EH (cell line): ENCODE measurements at regions not wholly inside any gene's neighbourhood (a gene's known extent, or its start where the extent isn't known, plus 50 kb on each side); places are given as distances from the start of the nearest gene placed in this dataset.

Source experiments
- DNase-seq: peaks from one replicate; pipeline ENCODE4 v3.0.0-alpha.2; 2015; ENCODE audit warnings: low read depth

GRCh38 chr5:118044169-118044568 lies 944.2 kb downstream of the DTWD2 start:
- DNase-seq = no peak

DNA sequence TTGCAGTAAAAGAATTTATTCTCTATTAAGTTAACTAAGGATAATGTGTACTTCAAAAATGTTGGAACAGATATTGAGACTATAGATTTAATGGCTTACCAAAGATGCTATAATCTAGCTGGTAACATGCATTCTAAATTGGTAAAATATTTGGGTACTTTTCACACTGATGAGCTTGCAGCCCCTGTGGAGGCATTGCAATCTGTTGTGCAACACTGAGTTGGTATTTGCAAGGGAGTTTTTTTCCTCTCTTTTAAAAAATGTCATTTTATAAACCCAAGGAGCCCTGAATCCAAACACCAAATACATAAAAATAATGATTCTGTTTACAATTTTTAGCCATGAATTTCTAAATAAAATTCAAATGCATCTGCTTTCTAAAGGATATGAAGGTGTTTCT lies 944.8 kb downstream of the DTWD2 start:
- DNase-seq = no peak

DNA sequence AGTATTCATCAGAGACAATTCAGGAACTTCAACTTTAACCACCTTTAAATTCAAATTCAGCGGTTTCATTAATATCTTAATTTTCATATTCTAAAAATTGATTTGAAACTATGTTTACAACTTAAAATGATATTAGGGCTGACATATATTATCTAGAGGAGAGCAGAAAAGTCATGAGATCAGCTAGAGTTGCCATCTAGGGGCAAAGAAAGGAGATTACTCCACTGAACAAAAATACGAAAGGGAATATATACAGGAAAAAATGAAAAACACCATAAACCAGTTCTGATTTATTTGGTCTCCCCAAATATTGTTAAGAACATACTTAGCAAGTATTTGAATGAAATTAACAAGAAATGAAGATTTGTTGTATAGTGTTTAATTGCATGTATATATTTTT lies 946.3 kb downstream of the DTWD2 start:
- DNase-seq = peak; percentile 4

DNA sequence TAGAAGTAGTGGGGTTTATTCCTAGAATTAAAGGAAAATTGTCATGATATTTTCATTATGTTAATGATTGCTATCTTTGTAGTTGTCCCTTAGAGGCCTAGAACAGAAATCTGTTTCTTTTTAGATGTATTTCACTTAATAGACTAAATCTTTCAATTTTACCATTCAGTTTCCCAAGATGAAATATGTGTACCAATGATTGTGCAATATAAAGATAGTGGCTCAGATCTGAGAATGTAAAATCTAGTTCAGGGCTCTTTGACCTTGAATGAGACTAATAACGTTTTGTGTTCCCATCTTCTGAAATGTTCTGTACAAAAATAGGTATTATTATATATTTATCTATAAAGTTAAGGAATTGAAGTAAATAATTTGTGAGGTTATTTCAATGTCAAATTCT lies 947.9 kb downstream of the DTWD2 start:
- no peak for DNase-seq

- no peak for DNase-seq
These were observed 954.5 kb downstream of the DTWD2 start for GRCh38 chr5:118033686-118034338.

- DNase-seq = no peak
These were observed 958.5 kb downstream of the DTWD2 start for GRCh38 chr5:118029807-118030206.

GRCh38 chr5:118022062-118022461 lies 966.3 kb downstream of the DTWD2 start:
- no peak for DNase-seq

- no peak for DNase-seq
These were observed 970.8 kb downstream of the DTWD2 start for GRCh38 chr5:118017536-118017935.

DNA sequence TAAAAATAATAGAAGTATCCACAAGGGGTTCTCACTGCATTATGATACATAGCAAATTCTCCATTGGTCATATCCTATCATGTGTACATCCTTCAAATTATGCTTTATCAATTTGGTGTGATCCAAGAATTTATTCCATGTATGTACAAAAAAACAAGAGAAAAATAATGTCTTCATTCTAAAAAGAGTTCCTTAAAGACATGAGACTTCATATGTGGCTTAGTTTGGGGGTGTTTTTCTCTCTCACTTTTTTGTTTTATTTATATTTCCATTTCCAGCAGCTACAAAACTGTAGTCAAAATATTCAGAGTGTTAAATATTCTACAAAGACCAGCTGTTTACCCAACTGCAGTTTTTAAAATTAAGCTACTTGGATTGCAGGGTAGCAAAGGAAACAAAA lies 972.0 kb downstream of the DTWD2 start:
- no peak for DNase-seq

DNA sequence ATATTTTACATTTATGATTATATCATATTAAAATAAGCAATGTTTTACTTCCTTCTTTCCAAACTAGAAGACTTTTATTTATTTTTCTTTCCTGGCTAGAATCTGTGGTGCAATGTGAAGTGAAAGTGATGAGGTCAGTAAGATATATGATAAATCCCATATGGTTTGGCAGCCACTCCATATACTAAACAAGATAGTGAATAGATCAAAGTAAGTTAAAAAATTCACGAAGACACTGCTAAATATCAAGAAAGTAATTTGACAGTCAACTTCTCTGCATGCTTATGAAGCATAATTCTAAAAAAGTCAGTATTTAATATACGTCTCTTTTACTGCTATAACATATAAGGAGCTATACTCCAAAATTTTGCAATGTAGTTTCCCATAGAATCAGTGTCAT lies 972.8 kb downstream of the DTWD2 start:
- DNase-seq = no peak

- no peak for DNase-seq
These were observed 978.5 kb downstream of the DTWD2 start for GRCh38 chr5:118009741-118010297.

DNA sequence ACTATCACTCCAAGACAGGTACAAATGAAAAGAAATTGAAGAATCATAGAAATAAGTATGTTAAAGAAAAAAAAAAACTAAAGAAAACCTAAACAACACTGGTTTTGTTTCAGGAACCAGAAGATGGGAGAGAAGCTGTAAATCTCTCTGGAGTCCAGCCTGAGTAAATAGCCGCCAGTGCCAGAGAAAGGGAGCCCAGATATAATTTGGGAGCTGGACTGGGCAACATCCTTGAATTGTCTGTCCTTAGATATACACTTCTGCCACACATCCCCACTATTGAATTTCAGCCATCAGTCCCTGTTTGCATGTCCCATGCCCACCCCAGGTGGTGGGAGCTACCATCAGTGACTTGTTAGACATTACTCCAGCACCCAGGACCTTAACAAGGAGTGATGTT lies 979.6 kb downstream of the DTWD2 start:
- no peak for DNase-seq

GRCh38 chr5:118007262-118007661 lies 981.1 kb downstream of the DTWD2 start:
- no peak for DNase-seq

DNA sequence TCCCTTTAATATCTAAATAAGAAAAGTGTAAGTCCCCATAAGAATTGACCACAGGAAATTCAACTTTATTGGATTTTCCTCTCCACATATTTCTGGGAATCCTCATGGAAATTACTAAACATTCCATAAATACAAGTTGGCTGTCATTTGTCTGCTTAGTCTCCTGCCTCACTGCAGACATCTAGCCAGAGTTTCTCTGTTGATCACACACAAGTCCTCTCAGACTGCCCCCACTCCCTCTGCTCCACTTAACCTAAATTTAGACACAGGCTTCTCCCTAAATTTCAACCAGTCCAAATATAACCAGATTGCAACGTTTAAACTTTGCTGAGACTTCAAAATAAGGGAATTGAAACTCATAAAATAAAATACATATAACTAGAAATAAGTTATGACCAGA lies 982.1 kb downstream of the DTWD2 start:
- DNase-seq = peak; percentile 58

DNA sequence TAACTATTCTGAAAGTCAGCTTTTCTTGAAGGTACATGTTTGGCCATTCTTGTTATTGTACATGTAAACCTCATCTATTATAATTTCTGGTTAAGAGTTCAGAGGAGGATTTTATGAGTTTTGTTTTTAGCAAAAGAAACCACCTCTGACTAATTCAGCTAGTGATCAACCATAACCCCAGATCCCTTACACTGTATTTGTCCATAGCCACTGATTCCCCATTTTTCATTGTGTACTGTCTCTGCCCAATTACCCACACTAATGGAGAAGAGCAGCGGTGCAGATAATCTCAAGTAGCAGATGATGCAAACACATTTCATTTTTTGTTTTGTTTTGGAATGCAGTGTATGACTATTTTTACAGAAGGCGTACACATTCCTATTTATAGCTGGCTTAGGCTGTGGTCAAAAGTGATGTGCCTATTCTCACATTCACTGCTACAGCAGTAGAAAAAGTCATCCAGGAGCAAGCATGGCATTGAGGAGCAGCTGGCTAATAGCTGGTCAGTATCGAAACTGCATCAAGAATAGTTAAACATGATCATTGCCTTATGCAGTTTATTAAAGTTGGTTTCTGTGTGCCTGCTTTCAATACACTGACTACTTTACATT lies 988.3 kb downstream of the DTWD2 start:
- peak; percentile 56 for DNase-seq

DNA sequence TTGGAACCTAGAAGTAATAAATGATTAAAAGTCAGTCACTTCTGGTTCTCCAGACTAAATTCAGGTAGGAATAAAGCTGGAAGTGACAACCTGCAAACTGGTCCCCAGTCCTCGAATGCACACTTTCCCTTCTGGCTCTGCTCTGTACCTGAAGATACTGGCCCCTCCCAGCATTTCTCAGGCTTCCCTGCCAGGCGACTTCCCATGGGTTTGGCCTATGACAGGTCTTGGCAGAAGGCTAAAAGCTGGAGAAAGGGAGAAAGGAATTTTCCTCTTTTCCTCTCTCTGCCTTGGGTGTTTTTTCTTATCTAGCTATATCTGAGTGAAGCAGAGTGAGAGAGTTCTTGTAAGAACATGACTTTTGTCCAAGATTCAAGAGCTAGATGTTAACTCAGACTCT lies 1005.7 kb downstream of the DTWD2 start:
- DNase-seq = peak; percentile 12

DNA sequence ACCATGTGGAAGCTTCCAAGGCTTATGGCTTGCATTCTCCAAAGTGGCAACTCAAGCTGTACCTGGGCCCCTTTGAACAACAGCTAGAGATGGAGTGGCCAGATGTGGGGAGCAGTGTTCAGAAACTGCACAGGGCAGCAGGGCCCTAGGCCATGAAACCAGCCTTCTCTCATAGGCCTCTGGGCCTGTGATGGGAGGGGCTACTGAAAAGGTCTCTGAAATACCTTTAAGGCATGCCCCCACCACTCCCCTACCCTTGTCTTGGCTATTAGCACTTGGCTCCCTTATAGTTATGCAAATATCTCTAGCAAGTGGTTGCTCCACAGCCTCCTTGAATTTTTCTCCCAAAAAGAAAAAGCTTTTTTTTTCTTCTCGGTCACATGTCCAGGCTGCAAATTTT lies 1014.6 kb downstream of the DTWD2 start:
- DNase-seq = no peak

- no peak for DNase-seq
These were observed 1032.5 kb downstream of the DTWD2 start for GRCh38 chr5:117955831-117956230.

DNA sequence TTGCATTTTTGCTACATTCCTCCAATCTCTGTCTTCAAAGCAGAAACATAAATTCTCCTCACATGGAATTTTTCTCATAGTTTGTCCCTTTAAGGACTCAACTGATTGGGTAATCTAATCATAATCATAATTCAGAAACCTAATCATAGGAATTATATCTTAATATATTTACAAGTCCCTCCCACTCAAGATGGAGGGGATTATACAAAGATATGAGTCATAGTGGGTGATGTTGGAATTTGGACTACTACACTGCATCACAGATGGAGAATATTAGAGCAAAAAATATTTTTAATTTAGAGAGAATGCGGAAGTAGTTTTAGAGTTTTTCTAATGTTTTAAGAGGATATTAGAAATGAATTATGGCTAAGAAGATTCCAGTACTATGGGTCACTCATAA lies 1034.0 kb downstream of the DTWD2 start:
- peak; percentile 35 for DNase-seq

DNA sequence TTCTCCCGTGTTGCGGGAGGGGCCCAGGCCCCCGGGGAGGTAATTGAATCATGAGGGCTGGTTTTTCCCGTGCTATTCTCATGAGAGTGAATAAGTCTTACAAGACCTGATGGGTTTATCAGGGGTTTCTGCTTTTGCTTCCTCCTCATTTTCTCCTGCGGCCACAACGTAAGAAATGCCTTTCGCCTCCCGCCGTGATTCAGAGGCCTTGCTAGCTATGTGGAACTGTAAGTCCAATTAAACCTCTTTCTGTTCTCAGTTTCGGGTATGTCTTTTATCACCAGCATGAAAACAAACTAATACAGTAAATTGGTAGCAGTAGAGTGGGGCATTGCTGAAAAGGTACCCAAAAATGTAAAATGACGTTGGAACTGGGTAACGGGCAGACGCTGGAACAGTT lies 1035.1 kb downstream of the DTWD2 start:
- DNase-seq = no peak

DNA sequence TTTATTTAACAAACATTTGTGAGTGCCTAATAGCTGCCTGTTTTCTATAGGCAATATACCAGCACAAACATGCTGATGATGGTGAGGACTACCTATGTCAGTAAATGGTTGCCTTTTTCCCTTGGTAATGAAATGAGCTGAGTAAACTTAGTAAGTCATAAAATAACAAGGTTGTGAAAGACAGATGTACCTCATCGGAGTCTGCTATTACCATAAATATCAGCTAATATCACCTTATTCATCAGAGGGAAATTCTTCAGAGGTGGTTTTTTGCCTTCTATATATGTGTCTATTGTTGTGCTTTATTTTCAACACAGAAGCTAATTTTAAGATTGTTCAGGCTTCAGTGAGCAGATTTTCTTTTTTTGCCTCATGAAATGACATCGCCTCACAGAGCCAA lies 1040.5 kb downstream of the DTWD2 start:
- no peak for DNase-seq

DNA sequence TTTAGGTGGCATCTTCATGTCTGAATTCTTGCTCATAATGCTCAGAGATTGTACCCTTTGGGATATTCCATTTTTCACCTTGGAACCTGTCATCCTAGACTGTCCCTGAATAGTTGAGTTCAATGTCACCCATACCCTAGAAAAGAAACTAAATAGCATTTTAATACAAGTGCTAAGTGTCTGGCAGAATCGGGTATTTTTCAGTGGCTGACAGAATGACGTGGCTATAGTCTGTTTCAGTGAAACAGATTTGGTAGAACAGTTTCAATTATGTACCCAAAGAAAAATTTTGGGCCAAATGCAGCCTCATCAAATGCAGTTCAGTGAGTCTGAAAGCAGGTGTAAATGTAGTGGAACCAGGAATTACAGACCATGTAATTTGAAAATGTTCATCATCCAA lies 1041.2 kb downstream of the DTWD2 start:
- no peak for DNase-seq

DNA sequence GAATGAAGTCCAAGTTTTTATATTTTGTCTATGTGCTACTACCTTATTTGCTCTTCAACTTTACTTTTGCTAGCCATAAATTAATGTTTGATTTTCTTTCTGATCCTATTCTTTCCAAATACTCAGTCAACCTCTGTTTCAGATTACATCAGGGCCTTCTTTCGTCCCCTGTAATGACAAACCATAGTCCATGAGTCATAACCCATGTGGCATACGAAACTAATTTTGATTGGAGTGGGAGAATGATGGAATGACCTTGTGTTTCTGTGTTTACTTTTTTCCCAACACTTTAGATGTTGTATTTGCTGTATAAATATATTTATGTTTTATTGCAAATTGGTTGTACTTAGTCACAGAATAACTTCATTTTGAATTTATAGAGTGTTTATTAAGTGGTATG lies 1043.1 kb downstream of the DTWD2 start:
- DNase-seq = peak; percentile 21

DNA sequence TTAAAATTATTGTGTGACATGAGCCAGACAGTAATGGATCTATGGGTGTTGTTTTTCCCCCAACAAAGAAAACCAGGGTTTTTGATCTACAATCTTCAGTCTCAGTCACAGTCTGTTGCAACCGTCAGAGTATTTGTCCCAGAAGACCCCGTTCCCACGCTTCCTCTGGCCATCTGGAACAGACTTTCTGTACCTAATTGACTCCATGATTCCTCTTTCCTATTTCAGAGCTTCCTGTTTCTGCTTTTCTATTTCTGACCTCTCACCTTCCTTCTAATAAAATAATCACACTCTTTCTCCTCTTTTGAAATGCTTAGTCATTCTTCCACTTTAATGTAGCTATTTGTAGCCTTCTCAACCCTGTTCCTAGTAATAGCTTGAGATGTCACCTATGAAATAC lies 1044.8 kb downstream of the DTWD2 start:
- peak; percentile 61 for DNase-seq
